ENCODE measurements at regions not wholly inside any gene's neighbourhood (a gene's known extent, or its start where the extent isn't known, plus 50 kb on each side); places are given as distances from the start of the nearest gene placed in this dataset.

DNA sequence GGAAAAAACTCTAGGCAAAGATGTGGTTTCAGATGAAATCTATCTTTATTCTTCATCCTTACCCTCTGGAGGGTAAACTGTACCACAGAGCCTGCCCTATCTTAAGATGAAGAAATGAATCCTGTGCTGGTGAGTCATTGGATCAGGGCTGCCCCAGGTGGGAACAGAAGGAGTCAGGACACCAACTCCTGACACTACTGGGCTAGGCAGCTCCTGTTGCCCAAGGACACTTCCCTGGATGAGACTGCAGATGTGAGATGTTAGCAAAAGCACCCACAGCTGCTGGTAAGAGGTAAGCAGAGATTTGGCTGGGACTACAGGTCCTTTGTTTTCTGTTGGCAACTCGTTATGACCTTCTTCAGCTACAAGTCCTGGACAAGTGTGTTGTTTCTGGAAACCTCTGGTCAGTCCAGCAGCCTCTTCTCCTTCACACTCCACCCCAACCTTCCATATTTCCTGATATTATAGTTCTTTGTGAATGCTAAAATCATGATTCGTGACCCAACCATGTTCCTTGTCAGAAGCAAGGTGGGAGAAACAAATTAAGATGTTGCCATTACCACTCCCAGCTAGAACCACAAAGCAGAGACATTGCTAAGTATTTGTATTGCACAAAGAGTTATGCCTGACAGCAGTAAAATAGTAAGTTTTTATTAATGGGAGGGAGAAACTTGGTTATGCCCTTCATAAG is 104.2 kb upstream of the TGFBR2 start:
- no peak for DNase-seq

DNA sequence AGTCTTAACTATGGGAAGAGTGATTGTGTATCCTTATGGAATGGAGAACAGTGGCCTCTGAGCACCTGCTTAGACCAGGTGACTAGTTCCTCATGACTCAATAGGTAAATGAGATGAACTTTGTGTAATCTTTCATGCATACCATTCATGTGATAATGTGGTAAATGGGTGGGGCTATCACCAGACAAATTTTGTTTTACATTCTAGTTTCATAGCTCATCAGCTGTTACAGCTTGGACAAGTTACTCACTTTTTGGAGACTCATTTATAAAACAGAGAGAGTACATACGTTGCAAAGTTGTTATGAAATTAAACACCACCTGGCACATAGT is 103.7 kb upstream of the TGFBR2 start:
- DNase-seq, result no peak

DNA sequence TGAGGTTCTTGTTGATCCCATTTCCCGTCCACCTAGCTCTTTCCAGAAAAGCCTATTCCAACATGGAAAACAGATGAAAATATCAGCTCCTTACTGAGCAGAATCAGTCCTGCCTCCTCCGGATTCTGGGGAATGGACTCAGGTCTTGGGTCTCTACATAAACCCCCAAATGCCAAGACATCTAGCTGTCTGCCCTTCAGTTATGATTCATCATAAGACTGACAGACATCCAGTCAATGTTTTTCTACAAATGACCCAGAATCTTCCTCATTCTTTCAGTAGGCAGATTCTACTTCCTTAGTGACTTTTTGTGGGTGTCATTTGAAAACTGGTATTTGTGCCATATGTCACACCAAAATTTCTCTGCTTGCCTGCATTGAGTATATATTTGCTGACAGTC is 103.0 kb upstream of the TGFBR2 start:
- no peak for DNase-seq

DNA sequence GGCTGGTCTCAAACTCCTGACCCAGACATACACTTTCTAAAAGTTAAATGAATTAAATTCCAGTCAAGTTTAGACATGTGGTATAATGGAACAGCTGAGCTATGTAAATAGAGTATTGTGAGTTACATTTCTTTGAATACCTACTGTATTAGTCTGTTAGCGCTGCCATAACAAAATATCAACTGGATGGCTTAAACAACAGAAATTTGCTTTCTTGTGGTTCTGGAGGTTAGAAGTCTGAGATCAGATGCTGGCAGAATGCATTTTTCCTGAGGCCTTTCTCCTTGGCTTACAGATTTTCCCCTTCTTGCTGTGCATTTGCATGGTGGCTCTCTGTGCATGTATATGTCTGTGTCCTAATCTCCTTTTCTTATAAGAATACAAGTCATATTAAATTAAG is 101.5 kb upstream of the TGFBR2 start:
- no peak for DNase-seq

DNA sequence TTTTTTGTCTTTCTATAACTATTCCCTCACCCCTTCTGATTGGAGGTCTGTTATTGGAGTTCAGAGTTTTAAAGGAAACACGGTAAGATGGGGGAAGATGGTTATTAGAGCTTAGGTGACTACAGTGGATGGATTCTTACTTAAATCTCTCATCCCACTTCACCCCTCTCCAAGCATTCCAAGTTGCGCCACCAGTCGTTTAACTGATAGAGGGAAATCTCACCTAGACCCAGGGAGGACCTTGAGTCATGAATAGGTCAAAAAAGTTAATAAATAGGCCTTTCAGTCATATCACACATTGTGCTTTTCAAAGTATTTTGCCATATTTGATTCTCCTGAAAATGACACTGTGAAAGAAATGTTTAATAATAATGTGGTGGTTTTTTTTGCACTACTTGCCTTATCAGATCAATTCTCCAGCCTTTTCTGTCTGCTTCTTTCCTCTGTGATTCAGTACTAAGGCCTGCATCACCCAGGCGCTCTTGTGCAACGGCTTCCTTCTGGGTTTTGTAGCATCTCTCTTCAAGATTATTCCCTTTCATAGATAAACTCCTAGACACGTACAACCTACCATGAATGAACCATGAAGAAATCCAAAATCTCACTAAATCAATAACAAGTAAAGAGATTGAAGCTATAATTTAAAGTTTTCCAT is 100.4 kb upstream of the TGFBR2 start:
- no peak for DNase-seq

DNA sequence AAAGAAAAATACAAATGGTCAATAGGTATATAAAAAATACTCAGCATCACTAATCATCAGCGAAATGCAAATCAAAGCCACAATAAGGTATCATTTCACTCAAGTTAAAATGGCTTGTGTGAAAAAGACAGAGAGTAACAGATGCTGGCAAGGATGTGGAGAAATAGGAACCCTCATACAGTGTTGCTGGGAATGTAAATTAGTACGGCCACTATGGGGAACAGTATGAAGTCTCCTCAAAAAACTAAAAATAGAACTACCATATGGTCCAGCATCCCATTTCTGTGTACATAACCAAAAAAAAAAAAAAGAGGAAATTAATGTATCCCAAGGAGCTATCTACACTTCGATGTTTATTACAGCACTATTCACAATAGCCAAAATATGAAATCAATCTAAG is 98.1 kb upstream of the TGFBR2 start:
- no peak for DNase-seq

DNA sequence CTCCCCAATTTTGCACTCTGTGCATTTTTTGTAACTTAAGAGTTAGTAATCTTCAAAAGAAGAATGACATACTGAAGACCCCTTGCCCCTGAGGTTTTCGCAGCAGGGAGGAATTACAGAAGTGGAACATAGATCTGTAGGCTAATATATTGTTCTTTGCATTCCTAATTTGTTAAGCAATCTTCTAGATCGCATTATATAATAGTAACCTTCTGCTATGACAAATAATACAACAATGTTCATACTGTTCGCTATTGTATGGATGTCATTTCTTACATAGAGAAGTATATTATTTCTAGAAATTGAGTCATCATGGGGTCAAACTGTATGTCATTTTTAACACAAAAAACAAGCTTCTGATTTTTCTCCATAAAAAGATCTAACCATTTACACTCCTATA is 95.8 kb upstream of the TGFBR2 start:
- DNase-seq, result no peak

DNA sequence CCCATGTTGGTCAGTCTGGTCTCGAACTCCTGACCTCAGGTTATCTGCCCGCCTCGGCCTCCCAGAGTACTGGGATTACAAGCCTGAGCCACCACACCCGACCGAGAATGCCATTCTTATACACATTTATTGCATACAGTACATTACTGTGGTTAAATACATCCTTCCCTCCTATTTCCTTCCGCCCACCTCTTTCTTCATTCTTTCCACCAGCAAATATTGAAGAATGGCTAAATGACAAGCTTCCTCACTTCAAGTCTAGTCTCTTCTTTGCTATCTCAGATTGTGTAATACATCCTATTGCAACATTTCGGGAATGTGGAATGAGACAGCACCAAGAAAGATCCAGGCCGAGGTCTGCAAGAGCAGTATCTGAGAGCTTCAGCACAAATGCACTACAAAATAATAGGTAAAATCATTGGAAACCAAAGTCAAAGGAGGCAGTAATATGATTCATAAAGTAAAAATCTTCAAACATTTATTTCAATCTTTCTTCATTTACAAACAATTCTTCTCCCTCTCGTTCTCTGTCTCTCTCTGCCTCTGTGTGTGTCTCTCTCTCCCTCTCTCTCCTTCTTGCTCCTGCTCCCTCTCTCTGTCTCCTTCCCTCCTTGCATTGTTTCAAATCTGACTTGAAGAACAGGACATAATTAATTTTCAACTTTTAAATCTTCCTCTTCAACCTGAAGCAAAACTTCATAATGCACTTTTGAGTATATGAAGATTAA is 94.7 kb upstream of the TGFBR2 start:
- DNase-seq, result no peak

DNA sequence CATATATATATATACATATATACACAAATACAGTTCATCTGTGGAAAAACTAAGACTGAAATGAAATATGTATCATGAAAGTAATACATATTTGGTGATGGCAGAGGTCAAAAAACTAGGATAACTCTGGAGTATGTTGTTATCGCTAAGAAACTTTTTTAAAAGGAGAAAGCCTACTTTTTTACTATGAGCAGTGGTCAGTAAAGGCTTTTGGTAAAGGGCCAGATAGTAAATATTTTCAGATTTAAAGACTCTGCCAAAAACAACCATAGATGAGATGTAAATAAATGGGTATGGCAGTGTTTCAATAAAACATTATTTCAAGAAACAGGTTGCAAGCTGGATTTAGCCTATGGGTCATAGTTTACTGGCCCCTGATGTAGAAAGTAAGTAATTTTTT is 93.8 kb upstream of the TGFBR2 start:
- no peak for DNase-seq

DNA sequence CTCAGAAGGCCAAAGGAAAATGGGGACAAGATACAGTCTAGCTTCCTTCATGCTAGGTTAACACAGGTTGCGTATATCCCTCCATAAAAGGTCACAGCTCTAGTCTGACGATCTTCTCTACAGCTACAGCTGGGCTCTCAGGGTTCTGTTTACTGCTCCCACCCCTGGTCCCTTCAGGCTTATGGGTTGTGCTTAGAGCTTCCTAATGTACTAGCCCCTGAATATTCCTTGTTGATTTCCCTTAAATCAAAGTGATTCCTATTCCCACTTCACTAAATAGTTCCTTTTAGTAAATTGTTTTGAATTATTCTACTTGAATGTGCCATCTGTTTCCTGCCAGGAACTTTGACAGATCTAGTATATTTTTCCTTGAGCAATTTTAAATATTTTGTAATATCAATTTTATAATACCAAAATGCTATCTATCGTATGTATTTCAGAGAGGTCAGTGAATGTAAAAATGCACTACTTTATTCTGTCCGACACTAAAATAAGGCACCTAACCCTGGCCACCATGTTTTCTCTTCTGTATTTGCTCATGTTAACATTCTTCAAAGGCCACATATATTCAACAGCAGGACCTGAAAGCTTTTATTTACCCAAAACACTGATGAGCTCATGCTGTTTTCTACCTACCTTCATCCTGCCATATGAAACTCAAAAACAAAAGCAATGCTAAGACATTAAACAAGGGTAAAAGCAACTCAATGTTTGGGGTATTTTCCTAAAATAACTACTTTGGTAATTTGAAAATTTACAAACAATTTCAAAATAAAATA is 92.8 kb upstream of the TGFBR2 start:
- no peak for DNase-seq

DNA sequence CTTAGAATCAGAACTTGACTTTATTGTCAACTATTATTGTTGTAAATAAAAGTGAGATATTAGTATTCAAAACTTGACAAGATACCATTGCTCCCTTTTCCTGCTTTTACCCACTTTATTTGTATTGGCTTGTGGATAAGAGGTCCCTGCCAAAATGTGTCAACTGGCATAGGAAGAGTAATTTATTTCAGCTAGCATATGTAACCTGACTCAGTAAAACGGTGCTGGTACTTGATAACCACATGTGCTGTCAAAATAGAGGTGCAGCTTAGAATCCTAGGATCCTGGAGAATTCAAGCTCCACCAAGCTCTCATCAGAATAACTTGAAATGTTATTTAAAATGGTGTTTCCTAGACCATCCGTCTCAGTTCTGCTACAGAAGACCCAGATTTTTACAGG is 90.2 kb upstream of the TGFBR2 start:
- no peak for DNase-seq

DNA sequence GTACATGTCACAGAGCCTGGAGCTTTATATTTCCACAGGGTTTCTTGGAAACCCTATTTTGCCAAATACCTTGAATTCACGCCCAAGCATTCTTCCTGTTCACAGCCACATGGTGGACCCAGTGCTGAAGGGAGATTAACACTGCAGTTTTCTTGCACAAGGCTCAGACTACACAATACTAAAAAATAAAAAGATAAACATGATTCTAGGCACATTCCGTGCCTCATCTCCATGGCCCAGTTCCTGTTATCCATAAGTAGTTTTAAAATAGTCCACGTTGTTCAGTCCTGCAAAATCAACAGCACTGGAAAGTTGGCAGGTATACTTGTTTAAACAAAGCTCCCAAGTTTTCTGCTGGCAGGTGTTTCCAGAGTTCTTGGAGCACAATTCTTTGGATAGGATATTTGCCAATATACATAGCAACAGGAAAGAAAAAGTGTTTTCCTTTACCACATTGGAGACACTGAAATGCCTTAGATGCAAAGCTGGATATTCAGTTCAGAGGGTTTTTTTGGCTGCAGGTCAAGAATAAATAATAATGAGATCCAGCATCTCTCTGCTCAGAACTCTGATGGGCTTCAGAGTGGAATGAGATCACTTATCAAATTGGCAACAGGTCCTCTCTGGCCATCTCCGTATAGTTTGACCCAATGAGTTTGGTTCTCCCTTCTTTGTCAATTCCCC is 88.1 kb upstream of the TGFBR2 start:
- no peak for DNase-seq

DNA sequence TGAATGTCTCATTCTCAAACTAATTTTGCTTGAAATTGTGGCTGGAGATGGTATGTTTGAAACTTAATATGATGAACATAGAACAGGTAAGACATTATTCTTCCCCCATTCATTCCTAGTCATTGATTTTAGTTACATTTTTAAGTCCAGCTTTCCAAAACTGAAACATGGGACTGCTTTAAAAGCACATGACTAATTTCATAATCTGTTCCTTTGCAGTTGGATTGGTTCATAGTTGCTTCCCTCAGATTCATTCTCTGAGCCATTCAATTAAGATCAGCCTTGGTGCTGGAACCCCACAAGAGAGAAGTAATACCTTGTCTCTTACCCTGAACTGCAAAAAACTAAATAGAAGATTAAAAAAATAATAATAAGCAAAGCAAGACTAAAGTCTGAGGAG is 87.5 kb upstream of the TGFBR2 start:
- DNase-seq, result no peak

DNA sequence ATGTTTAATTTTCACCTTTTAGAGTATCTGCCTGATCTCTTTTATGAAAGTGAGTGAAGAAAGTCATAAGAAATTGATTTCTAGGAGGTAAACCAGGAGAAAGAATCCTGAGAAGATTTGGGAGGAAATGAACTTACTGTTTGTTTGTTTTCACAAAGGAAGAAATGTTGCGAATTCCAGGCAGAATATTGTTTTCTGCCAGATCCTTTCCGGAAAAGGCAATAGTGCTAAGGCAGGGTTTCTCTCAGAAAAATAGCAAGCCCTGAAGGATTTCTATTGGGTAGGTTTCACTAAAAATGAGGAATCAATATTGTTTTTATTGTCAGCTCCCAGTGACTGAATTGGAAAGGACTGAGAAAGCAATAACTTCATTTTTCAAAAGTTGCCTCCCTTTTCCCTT is 85.7 kb upstream of the TGFBR2 start:
- DNase-seq, result no peak

DNA sequence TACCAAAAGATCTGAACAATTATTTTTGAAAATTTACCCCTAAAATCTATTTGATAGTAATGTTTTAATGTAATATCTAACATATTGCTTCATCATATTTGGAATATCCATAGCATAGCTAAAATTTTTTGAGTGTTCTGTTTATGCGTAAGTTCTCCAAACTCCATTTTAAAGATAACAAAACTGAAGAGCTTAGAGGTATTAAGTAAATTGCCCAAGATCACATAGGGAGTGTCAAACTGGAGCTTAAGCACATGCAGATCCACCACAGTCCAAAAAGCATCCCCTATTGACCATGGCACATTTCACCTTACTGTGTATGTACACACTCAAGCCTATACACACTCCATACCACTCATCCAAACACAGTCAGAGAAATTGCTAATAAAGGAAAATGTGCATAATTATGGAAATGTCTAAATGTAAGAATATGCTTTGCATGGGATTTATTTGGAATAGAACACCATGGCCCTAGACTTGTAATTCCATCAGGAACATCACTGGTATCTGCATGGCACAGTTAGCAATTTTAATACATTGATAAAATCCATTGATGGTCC is 85.2 kb upstream of the TGFBR2 start:
- DNase-seq, result no peak

DNA sequence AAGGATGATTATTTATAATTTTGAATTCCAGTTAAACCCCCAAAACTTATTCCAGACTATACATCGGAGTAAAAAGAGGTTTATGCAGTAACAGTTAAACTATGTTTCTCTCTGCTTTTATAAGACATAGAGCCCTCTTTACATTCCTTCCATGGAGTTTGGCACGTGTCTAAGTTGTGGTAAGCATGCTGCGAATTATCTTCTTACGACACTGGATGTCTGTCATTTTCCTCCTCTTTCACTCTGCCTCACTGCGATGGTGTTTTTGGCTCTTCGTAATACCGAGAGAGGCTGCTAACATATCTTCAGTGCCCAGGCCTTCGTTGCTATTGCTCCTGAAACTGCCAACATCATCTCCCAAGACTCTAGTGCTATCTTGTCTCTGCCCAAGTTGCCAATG is 83.9 kb upstream of the TGFBR2 start:
- DNase-seq, result no peak

DNA sequence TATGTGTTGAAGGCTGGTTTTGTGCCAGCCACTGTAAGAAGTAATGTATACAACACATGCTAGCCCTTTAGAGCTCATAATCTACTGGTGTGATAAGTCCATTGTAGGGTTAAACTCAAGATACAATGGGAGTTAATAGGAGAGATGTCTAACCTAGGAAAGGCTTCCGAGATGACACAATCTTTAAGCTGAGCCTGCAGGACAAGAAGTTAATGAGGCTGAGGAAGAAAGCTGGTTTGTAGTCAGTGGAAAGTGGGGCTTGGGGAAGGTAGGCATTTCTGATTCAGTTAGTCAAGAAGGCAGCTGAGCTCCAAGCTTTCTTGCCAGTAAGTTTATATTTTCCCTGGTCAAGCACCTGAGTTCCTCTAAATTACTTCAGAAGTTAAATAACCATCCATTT is 83.0 kb upstream of the TGFBR2 start:
- DNase-seq, result no peak

DNA sequence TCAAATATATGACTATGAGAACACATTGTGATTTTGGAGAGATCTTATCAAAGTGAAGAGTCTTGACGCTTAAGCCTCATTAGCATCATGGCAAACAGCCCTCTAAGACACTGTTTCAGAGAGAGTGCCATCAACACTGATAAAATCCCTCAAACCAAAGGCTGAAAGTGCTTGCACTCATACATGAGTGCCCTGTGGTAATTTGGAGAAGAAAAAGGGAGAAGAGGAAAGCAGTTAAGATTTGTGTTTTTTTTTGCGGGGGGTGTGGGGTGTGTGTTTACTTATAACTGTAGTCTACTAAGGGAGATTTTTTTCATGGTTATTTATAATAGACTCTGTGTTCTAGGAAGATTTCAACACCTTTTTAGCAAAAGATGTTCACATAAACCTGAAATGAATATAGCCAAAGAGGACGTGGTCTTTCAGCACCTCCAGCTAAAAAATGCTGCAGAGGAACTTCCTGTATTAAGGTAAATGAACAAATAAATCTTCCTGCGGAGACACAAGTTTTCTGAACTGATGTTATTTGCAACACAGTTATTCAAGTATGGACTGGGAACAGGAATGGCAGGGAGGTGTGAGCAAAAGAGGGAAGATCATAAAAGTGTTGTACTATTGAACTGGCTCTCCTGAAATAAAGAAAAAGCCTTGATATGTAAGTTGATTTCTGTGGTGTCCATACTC is 81.9 kb upstream of the TGFBR2 start:
- no peak for DNase-seq

DNA sequence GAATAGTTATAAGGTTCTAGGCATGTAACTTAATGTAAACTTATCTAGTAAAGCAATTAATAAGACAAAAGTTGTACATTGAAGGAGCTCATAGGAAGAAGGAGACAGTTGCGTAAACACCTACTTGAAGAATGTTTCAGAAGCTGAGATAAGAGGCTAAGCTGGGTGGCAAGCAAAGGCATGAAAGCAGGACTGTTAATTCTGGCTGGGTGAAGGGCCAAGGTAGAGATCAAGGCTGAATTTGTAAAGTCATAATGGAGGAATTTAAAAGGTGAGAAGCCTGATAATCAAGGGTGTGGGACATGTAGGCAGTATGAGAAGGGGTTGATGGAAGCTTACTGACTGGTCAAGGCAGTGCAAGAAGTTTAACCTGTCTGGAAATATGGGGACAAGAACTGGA is 80.4 kb upstream of the TGFBR2 start:
- DNase-seq, result no peak

DNA sequence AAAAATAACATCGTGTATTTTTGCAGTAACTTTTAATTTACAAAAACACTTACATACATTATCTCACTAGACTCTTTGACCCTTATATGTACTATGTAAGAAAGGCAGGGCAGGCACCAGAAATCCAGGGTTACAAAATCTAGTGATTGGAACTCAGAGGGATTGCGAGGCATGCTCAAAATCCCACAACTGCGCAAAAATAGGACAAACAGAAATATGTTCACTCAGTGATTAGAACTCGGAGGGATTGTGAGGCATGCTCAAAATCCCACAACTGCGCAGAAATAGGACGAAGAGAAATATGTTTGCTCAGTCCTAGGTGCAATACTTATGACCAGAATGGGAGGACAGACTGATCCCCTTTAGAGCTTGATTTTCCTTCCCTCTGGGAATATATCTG is 79.2 kb upstream of the TGFBR2 start:
- DNase-seq, result no peak

DNA sequence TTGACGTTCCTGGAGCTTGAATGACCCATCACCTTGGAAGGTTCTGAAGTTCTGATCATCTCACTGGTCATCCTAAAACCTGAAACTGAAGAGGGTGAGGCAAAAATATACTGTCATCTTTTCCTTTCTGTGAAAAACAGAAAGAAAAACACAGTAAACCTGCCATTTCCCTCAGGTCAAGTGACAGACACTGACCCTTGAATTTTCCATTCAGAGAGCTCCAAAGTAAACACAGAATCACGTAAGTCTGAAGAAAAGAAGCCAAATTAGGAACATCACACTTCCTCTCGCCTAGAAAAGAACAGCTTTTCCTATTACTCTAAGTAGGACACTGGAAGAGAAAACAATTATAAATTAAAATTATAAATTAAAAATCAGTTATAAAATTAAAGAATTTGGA is 78.7 kb upstream of the TGFBR2 start:
- DNase-seq, result no peak

DNA sequence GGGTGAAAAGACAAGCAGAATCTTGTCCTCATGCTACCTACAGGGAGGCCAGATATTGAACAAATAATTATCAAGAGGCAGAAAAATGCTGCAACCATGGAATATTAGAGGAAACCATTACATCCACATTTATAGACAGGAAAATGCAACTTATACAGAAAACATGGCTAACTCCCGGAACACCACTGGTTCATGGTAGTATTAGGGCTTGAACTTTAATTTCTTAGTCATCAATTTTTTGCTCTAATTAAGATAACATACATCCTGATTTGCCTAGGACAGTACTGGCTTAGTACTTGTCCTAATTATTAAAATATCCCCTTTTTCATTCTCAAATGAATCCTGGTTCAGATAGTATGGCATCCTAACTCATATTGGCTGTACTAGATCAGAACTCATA is 76.3 kb upstream of the TGFBR2 start:
- DNase-seq, result no peak
